HG03108 (cell line): ENCODE measurements at regions not wholly inside any gene's neighbourhood (a gene's known extent, or its start where the extent isn't known, plus 50 kb on each side); places are given as distances from the start of the nearest gene placed in this dataset.
"Not testable (repeated sequence)": the region's sequence is repeated elsewhere in the genome, so short reads cannot be mapped to it uniquely, and the experiment has no call there.

ENCODE experiments used
- ATAC-seq: cut with Tn5 transposase; IDR thresholded peaks from one replicate; pipeline ENCODE4 v1.9.1; 2021; ENCODE audit warnings: moderate library complexity; ENCODE audit not compliant: unreplicated experiment

DNA sequence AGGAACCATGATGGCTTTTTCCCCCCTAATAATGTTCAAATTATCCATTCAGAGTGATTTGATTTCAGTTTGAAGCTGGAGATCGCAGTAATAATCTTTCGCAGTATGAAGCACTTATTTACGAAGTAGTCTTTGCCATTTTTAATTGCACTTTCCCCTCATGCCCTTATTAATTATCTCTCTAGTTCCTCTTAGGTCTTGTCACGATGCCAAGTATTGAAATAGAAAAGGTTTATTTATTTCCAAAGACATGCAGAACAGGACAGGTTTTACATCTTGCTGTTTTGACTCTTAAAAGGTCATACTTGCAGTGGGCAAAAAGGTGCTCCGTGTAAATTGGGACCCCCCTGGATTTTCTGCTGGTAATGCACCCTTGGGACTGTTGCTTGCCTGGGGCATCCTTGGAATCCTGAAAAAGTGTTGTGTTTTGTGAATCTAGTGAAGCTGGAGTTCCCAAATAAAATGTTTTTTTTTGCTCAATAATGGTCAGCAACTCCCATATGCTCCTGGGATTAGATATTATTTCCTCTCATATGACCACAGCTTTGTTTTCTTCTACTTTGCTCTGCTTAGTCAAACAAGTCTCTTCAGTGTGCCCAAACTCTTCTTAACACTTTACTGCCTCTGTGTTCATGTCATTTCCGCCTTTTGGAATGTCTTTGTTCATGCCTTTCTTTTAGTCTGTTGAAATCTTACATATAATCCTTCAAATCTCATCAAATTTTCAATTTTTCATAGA, 278.3 kb downstream of the TMEM38B start:
- ATAC-seq: no peak

DNA sequence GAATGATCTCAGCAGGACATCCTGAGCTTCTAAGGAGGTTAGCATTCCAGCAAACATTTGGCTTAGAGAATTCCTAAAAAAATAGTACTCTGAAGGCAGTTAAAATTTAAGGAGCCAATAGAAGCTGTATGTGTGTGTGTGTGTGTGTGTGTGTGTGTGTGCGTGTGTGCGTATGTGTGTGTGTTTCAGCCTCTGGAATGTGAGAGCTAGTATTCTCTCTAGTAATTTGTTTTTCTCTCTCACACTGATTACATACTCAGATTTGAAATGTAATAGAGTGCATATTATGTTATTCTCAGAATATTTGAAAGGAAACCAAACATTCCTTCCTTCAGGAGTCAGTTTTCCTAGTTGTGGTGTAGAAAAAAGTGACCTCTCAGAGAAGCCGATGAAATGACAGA, 279.6 kb downstream of the TMEM38B start:
- ATAC-seq: no peak

DNA sequence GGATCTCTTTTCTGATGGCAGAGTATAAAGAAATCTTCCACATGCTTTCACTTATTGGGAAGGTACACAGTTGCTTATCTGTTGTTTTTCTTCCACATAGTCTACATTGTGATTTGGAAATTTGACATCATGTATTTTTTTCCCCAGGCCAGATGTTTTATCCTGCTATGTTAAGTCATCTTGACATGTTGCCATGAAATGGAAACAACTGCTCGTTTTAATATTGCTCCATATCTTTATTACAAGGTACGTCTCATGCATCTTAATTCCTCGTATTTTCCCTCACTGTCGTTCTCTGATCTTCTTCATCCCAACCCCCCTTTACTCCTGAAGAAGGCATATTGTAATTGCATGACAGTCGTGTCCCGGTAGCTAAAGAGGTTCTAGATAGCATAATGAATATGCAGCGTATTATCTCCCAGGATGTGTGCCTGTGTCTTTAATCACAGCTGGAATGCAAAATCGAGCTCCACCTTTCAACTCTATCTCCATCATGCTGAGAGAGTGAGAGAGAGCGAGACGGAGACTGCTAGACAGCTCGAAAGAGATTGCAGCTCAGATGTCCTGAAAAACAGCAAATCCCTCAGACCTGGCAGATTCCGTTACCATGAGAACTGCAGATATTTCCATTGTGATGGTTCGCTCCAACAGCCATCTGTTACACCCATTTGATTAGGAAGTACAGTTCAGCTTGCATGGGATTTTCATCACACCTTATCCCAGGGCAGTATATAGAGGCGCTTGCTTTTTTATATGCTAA, 281.7 kb downstream of the TMEM38B start:
- ATAC-seq: no peak

DNA sequence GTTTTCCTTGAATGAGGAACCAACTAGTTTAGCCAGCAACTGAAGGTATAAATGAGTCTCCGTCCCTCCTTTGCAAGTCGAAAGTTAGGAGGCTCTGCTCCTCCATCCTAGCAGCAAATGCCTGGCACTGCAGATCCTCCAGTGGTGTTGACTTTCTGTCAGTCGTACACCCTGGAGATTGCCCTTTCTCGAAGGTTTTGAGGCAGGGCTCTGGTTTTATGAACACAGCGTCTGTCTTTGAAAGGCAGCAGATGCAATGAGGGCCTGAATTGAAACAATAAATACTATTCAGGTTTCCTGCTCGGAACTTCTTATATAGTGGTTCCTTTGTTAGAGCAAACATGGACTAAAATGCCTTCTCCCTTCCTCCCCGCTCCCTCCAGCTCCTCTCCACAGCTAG, 284.0 kb downstream of the TMEM38B start:
- ATAC-seq: no peak

DNA sequence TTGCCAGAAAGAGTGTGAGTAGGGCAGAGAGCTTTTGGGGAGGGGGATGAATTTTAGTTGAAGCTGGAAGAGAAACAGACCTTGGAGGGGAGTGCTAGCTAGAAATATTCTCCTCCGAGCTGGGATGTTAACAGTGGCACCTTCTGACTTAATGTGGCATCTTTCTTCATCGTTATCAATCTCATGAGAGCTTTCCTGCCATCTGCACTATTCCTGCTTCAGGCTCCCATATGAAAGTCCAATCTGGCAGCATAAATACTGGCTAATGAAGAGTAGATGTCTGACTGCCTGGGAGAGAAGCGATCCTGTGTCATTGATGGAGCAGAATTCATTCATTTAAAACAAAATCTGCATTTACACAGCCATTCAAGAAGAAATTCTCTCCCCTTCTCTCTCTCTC, 284.5 kb downstream of the TMEM38B start:
- ATAC-seq: no peak

DNA sequence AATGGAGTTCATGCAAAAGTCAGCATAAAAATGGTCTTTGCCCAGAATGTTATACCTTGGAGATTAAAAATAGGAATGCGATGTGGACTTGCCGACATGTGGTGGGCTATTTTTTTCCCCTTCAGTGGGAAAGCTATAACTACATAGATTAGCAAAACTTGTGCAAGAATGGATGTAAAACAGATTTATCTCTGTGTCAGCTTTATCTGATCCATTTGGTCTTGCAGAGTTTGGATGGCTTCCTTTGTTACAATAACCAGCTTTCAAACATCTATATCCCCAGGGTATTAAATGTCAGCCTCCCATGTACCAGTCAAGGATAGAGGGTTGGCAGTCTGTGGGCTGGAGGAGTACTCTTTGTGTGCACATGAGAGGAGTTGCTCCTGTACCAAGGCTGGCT, 284.9 kb downstream of the TMEM38B start:
- ATAC-seq: no peak

DNA sequence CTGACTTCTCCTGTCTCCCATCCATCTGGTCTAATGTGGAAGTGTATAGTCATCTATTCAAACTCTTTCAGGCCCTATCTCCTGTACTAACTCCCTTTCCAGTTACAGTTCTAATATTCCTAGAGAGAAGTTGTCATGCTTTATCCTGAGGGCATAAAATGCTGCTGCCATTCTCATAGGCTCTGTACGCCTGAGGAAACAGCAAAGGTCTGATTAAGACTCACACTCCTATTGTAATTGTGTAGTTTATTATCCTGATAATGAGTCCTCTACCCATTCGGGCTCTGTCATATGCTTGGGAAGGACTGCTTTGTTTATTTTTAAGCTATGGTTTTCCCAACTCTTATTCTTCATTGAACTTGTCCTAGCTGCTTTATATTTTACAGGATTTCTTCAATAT, 290.4 kb downstream of the TMEM38B start:
- no peak for ATAC-seq

DNA sequence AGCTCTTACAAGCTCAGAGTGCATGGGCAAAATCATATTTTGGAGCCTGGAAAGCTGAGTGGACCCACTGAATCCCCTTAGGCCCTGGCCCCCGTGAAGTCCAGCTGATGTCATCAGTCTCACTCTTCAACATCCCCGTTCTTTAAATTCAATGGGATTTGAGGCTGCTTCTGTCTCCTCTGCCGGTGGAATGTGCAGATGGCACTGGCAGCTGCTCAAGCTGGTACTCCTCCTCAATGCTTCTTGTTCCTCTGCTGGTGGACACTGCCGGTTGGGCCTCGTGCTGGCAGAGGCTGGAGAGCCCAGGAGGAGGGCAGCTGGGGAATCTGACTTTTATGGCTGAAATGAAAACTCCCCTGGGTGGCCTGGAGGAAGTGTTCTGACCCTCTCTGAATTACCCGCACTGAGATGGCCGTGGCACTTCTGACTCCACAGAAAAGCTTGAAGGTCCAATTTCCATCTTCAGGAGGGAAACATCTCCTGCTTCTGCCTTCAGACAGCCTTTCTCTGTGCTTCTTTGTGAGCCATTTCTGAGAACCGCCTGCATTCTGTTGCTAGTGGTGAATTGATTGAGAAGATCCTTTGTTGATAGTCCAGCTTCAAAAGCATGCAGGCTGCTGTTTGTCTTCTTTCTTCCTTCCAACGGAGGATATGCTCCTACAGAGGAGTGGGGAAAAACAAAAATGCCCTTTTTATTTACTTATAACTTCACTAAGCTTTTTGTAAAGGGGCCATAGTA, 298.9 kb downstream of the TMEM38B start:
- ATAC-seq: no peak

DNA sequence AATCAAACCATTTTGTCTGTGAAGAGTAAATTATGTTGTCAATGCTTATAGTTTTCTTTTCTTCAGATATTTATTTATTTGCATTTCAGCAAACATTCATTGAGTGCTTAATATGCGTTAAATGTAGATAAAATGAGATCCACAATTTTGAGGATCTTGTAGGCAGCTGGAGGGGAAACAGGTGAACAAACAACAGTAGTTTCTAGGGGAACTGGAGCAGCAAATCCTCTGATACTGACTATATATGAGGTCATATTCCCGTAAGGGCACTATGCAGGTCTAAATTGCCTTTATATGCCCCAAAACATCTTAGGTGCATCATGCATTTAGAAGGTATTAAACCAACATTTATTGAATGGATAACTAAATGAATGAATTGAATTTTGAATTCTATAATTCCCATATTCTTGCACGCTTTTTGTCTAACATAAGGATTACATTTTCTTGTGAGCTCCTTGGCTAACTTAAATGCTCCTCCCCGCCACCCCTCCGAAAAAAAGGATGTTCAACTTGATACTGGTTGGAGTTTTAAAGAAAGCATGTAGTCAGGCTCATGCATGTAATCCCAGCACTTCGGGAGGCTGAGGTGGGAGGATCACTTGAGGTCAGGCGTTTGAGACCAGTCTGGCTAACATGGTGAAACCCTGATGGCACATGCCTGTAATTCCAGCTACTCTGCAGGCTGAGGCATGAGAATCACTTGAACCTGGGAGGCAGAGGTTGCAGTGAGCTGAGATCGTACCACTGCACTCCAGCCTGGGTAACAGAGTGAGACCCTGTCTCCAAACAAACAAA, 299.8 kb downstream of the TMEM38B start:
- ATAC-seq: no peak

DNA sequence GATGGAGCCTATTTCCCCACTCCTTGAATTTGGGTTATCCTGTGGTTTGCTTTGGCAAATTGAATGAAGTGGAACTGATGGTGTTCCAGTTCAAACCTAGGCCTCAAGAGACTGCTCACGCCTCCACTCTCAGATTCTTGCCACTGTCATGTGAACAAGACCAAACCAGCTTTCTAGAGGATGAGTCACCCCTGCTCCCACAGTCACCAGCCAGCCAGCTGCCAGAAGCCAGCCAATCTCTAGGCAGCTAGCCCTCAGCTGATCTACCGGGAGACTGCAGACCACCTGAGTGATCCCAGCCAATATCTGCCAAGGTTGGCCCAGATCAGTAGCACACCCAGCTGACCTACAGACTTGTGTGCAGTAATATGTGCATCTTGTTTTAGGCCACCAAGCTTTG, 300.6 kb downstream of the TMEM38B start:
- no peak for ATAC-seq

DNA sequence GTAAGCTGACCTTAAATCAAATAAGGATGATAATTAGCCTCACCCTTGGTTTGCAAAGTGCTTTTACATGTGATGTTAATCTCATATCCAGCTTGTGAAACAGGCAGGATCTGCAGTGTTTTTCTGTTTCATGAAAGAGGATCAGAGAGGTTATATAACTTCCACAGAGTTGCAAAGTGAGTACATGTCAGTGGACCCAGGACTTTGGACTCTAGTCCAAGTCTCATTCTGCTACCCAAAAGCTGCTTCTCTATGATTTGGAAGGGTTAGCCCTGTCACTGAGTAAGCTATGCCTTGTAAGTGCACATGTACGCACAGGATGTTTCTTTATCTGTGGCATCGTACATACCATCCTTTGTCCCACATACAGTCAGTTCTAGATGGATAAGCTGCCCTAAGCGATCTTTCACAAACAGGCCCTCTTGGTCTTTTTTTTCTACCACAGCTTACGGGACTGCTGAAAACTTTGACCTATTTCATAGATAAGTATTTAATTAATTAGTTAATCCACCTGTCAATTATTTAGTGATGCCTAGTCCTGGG, 322.9 kb downstream of the TMEM38B start:
- ATAC-seq: no peak

DNA sequence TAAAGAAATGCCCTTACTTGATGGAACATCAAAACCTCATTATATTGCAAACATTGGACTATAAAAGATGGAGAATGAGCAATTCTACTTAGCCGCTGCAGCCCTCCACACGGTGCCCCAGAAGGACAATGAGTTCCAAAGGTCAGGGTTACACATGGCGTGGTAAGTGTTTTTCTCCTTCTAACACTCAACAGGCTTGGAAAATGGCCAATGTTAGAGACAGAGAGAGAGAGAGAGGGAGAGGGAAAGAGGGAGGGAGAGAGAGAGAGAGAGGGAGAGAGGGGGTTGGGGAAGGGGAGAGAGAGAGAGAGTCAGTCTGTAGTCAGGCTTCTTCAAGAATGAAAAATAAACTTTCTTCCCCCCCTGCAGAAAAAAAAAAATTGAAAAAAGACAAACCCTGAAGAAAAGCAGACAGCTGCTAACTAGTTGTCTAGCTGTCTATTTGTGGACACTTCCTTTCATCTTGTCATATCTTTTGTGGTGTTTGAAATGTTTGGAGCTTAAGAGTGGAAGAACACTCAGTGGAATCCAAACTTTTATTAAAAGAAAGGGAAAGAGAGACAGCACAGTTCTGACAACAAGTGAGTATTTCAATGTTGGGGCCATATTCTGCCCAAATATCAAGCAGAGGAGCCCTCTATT, 324.8 kb downstream of the TMEM38B start:
- no peak for ATAC-seq

DNA sequence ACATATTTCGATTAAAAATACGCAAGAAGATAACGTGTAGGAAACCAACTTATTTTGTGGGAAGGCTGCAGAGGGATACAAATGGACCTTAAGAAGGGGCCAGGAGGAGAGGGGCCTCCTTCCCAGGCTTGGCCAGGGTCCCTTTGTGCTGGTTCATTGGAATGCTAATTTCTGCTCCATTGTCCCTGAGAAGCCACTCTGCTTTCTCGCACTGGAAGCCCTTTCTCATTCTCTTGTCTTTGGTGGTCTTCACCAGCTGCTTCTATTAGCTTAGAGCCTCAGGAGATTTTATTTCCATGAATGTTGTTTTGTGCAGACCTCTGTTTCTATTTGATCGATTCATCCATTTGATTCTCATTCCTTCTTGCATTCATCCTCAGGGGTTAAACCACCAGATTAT, 325.4 kb downstream of the TMEM38B start:
- no peak for ATAC-seq

DNA sequence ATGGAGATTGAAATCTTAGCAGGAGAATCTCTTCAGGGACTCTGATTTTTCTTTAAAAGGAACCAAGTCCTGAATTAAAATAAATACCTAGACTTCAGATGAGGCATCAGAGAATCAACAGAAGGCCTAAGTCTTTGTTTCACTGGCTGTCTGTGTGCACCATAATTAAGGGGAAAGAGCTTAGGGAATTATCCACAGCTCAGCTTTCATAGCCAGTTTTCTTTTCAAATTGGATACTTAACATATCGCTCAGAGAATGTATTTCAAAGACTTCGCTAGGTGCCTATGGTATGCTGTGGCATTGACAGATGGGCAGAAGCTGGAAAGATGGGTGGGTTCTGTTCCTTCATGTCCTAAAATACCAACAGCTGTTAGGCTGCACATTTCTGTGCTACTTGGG, 325.8 kb downstream of the TMEM38B start:
- ATAC-seq: no peak

DNA sequence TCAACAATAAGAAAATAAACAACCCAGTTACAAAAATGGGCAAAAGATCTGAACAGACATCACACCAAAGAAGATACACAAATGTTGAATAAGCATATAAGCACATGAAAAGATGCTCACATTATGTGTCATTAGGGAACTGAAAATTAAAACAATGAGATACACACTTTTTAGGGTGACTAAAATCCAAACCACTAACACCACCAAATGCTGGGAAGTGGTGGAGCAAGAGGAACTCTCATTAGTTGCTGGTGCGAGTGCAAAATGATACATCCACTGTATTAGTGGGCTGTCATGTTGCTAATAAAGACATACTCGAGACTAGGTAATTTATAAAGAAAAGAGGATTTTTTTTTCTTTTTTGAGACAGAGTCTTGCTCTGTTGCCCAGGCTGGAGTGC, 329.1 kb downstream of the TMEM38B start:
- ATAC-seq: no peak

DNA sequence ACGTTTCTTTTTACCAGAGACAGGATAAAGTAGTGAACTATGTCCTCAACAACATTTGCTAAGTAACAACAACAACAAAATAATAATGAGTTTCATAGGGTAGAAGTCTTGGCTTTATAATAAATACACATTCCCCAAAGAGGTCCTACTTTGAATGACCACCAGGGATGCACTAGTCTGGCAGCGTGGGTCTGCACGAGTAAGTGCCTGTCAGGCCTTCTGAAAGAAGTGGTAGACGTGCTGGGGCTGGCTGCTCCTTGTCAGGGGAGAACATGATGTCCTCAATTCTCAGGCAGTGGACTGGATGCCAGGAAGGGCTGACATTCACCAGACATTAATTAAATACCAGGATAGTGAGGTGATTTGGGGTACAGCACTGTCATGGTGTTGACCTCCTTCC, 331.1 kb downstream of the TMEM38B start:
- ATAC-seq: no peak

DNA sequence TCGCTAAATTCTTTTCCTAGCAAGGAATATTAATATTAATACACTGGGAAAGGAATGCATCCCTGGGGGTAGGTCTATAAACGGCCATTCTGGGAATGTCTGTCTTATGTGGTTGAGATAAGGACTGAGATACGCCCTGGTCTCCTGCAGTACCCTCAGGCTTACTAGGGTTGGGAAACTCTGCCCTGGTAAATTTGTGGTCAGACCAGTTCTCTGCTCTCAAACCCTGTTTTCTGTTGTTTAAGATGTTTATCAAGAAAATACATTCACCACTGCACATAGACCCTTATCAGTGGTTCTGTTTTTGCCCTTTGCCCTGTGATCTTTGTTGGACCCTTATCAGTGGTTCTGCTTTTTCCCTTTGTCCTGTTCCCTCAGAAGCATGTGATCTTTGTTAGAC, 335.8 kb downstream of the TMEM38B start:
- not testable (repeated sequence) for ATAC-seq

DNA sequence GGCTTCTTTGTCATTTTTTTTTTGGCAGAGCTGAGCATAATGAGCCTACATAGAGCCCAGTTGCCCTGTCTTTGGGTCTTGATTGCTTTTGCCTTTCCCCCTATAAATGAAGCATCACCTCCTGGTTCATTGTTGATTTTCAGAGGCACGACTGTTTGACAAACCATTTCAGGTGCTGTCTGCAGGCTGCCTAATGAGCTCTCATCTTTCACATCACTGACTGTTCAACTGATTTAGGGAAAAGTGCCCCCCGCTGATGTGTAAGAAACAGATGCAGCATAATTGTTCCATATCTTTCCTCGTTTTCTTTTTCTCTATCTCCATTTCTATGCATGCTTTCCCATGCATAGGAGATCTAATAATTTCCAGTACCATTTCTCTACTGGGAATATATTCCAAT, 338.6 kb downstream of the TMEM38B start:
- ATAC-seq: no peak

DNA sequence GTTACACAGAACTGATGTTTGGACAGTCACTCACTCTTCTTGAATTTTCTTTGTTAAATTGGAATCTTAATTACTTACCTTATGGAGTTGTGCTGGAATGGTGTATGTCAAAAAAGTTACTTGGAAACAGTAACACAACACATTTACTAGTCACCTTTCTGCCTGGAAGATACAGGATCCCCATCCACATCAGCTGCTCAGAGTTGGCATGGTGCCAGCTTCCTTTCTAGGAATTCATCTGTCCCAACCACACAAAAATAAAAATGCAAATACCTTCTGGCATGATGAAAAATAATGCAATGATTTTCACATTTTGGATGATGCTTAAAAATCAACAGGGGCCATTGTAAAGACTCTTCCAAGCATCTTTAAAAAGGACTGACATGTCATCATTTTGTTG, 341.5 kb downstream of the TMEM38B start:
- no peak for ATAC-seq

DNA sequence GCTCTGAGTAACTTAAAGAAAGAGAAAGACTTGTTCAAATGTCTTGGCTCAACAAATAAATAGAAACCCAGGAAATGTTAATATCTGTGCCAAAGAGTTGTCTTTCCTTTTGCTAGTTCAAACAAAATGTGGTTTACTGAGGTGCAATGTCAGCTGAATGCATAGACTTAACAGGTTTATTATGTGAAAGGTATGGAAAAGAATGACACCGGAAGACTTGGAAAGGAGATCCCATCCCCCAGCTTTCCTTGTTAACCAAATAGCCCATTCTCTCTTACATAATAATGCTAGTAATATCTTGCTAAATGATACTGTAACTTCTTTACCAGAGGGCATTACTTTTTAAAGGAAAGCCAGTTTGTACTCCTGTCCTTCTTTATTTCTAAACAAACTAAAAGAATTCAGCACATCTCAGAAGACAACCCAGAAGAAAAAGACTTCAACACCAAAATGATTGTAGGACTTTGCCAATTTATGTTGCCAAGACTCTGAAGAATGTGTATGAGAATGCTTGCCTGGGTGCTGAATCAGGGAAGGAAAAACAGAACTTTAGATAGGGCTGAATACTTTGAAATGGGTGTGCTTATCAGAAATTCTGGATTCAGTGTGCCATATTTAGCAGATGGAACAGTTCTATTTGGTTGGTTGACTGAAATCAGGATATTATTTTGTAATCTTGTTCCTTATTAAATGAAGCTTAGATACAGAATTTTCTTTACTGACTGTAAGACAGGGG, 344.1 kb downstream of the TMEM38B start:
- ATAC-seq: no peak
